B cell (primary cell): ENCODE measurements at regions not wholly inside any gene's neighbourhood (a gene's known extent, or its start where the extent isn't known, plus 50 kb on each side); places are given as distances from the start of the nearest gene placed in this dataset.

Source experiments
- EZH2 ChIP-seq: IDR thresholded peaks from 2 replicates; pipeline ENCODE4 v1.6.1; 2012; ENCODE audit warnings: borderline replicate concordance, low read depth, mild to moderate bottlenecking, moderate library complexity, low read length; ENCODE audit not compliant: insufficient read depth, poor library complexity, severe bottlenecking
- TF ChIP-seq, protein P1 (sequence below): fragments of 200-600 bp; IDR thresholded peaks from one replicate; pipeline ENCODE4 v1.8.0; 2022; ENCODE audit warnings: antibody characterized with exemption, mild to moderate bottlenecking

DNA sequence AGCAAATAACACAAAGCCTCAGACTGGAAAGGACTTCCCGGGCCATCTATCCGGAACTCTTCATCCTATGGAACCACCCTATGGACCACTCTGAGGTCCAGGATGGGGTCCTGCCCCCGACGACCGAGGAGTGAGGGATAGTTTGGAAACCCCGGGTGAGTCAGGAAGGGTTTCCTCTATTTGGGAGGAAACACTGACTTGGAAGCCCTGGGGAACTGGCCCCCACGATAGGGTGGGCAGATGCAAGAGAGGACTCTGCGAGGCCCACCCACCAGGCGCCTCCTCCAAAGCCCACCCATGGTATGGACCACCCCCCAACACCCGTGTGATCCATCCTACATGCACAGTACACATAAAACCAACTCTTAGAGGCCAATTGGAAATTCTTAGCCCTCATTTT, 69.4 kb downstream of the CPN2 start:
- TF ChIP-seq, protein P1, sequence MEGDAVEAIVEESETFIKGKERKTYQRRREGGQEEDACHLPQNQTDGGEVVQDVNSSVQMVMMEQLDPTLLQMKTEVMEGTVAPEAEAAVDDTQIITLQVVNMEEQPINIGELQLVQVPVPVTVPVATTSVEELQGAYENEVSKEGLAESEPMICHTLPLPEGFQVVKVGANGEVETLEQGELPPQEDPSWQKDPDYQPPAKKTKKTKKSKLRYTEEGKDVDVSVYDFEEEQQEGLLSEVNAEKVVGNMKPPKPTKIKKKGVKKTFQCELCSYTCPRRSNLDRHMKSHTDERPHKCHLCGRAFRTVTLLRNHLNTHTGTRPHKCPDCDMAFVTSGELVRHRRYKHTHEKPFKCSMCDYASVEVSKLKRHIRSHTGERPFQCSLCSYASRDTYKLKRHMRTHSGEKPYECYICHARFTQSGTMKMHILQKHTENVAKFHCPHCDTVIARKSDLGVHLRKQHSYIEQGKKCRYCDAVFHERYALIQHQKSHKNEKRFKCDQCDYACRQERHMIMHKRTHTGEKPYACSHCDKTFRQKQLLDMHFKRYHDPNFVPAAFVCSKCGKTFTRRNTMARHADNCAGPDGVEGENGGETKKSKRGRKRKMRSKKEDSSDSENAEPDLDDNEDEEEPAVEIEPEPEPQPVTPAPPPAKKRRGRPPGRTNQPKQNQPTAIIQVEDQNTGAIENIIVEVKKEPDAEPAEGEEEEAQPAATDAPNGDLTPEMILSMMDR = no peak
- TF ChIP-seq EZH2 = no peak
